ENCODE measurements at regions not wholly inside any gene's neighbourhood (a gene's known extent, or its start where the extent isn't known, plus 50 kb on each side); places are given as distances from the start of the nearest gene placed in this dataset.
"Not testable (repeated sequence)": the region's sequence is repeated elsewhere in the genome, so short reads cannot be mapped to it uniquely, and the experiment has no call there.

- Histone ChIP-seq H3K36me3 (ENCODE audit: control insufficient read depth, insufficient read depth, low read length) (no peaks in the 10 kb centered on the region), H3K27me3 (ENCODE audit: control insufficient read depth, insufficient read depth, low read length) (no peaks in the 10 kb centered on the region), H3K9me3 (ENCODE audit: control insufficient read depth, insufficient read depth, low read depth, low read length) (peaks cover 24% of the 10 kb centered on the region), H3K4me1 (ENCODE audit: control insufficient read depth, insufficient read depth, low read length) (peaks cover 12% of the 10 kb centered on the region; the same call in 1 of the 2 replicates), H3K9ac (ENCODE audit: low read length) (no peak overlapping the region), H3K27ac (ENCODE audit: low read depth, low read length) (no peak overlapping the region), H3K4me3 (ENCODE audit: low read depth, low read length) (no peak overlapping the region)
These were observed 252.7 kb upstream of the PTER start for GRCh38 chr10:16184096-16184597.

DNA sequence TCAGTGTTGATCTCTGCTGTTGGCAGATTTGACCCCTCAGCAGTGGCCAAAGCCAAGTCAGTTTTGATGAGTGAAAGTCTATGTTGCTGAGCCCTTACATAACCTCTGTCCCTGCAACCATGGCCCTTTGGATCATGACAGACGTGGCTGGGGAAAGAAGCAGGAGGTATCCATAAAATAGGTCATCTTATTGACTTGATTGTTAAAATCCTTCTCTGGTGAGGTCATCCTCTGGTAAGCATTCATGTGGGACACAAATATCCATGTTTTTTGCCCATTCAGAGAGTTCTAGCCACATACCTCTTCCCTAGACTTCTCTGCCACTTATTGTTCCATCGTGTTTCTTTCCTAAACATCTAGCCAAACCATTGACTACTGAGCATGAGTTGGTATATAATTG lies 251.9 kb upstream of the PTER start:
- no peak overlapping the region for H3K27ac ChIP-seq (ENCODE audit: low read depth, low read length)
- peaks cover 24% of the 10 kb centered on the region for H3K9me3 ChIP-seq (ENCODE audit: control insufficient read depth, insufficient read depth, low read depth, low read length)
- H3K36me3 ChIP-seq (ENCODE audit: control insufficient read depth, insufficient read depth, low read length) = no peaks in the 10 kb centered on the region
- no peak overlapping the region for H3K4me3 ChIP-seq (ENCODE audit: low read depth, low read length)
- peaks cover 12% of the 10 kb centered on the region; the same call in 1 of the 2 replicates for H3K4me1 ChIP-seq (ENCODE audit: control insufficient read depth, insufficient read depth, low read length)
- H3K27me3 ChIP-seq (ENCODE audit: control insufficient read depth, insufficient read depth, low read length) = no peaks in the 10 kb centered on the region
- H3K9ac ChIP-seq (ENCODE audit: low read length) = no peak overlapping the region

- H3K36me3 ChIP-seq (ENCODE audit: control insufficient read depth, insufficient read depth, low read length) = no peaks in the 10 kb centered on the region
- H3K4me3 ChIP-seq (ENCODE audit: low read depth, low read length) = no peak overlapping the region
- no peak overlapping the region for H3K27ac ChIP-seq (ENCODE audit: low read depth, low read length)
- peaks cover 26% of the 10 kb centered on the region for H3K9me3 ChIP-seq (ENCODE audit: control insufficient read depth, insufficient read depth, low read depth, low read length)
- peaks cover 12% of the 10 kb centered on the region; the same call in 1 of the 2 replicates for H3K4me1 ChIP-seq (ENCODE audit: control insufficient read depth, insufficient read depth, low read length)
- H3K9ac ChIP-seq (ENCODE audit: low read length) = no peak overlapping the region
- H3K27me3 ChIP-seq (ENCODE audit: control insufficient read depth, insufficient read depth, low read length) = no peaks in the 10 kb centered on the region
These were observed 250.2 kb upstream of the PTER start for GRCh38 chr10:16186564-16186963.

GRCh38 chr10:16187161-16187560 lies 249.6 kb upstream of the PTER start:
- peaks cover 12% of the 10 kb centered on the region; the same call in 1 of the 2 replicates for H3K4me1 ChIP-seq (ENCODE audit: control insufficient read depth, insufficient read depth, low read length)
- no peaks in the 10 kb centered on the region for H3K27me3 ChIP-seq (ENCODE audit: control insufficient read depth, insufficient read depth, low read length)
- H3K9ac ChIP-seq (ENCODE audit: low read length) = no peak overlapping the region
- peaks cover 28% of the 10 kb centered on the region for H3K9me3 ChIP-seq (ENCODE audit: control insufficient read depth, insufficient read depth, low read depth, low read length)
- H3K27ac ChIP-seq (ENCODE audit: low read depth, low read length) = no peak overlapping the region
- no peaks in the 10 kb centered on the region for H3K36me3 ChIP-seq (ENCODE audit: control insufficient read depth, insufficient read depth, low read length)
- no peak overlapping the region for H3K4me3 ChIP-seq (ENCODE audit: low read depth, low read length)

DNA sequence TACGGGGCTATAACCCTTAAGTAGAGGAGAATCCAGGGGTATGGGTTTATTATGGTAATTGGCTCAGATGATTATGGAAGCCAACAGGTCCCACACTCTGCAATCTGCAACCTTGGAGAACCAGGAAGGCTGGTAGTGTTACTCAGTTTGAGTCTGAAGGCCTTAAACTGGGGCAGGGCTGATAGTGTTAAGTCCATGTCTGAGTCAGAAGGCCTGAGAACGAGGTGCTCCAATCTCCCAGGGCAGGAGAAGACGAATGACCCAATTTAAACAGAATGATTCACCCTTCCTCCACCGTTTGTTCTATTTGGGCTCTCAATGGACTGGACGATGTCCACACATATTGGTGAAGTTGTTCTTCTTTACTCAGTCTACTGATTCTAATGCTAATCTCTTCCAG lies 244.5 kb upstream of the PTER start:
- H3K9me3 ChIP-seq (ENCODE audit: control insufficient read depth, insufficient read depth, low read depth, low read length) = peaks cover 31% of the 10 kb centered on the region
- H3K27ac ChIP-seq (ENCODE audit: low read depth, low read length) = no peak overlapping the region
- H3K9ac ChIP-seq (ENCODE audit: low read length) = no peak overlapping the region
- no peak overlapping the region for H3K4me3 ChIP-seq (ENCODE audit: low read depth, low read length)
- 0 out of 2 replicates have a peak, but pooled peaks cover 3% of the 10 kb centered on the region for H3K36me3 ChIP-seq (ENCODE audit: control insufficient read depth, insufficient read depth, low read length)
- H3K27me3 ChIP-seq (ENCODE audit: control insufficient read depth, insufficient read depth, low read length) = no peaks in the 10 kb centered on the region
- peaks cover 29% of the 10 kb centered on the region for H3K4me1 ChIP-seq (ENCODE audit: control insufficient read depth, insufficient read depth, low read length)

DNA sequence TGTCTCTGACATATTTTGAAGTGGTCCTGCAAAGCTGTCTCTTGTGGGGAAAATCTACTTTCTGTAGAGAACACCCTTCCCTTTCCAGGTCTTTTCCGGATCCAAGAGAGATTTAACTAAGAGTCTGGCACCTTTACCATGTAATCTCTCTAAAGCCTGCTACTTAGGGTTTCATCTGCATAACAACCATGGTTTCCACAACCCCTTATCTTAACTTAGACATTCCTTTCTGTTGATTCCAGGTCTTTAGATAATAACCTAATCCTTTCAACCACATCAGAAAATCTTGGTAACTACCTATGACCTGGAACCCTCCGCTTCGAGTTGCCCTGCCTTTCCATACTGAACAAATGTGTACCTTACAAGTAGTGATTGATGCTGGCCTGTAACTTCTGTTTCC lies 243.6 kb upstream of the PTER start:
- 0 out of 2 replicates have a peak, but pooled peaks cover 3% of the 10 kb centered on the region for H3K36me3 ChIP-seq (ENCODE audit: control insufficient read depth, insufficient read depth, low read length)
- H3K27me3 ChIP-seq (ENCODE audit: control insufficient read depth, insufficient read depth, low read length) = no peaks in the 10 kb centered on the region
- H3K27ac ChIP-seq (ENCODE audit: low read depth, low read length) = no peak overlapping the region
- H3K4me3 ChIP-seq (ENCODE audit: low read depth, low read length) = no peak overlapping the region
- H3K4me1 ChIP-seq (ENCODE audit: control insufficient read depth, insufficient read depth, low read length) = peaks cover 29% of the 10 kb centered on the region
- no peak overlapping the region for H3K9ac ChIP-seq (ENCODE audit: low read length)
- H3K9me3 ChIP-seq (ENCODE audit: control insufficient read depth, insufficient read depth, low read depth, low read length) = peaks cover 27% of the 10 kb centered on the region

- Histone ChIP-seq H3K27ac (ENCODE audit: low read depth, low read length) (peak overlapping the region; percentile 94), H3K27me3 (ENCODE audit: control insufficient read depth, insufficient read depth, low read length) (no peaks in the 10 kb centered on the region), H3K36me3 (ENCODE audit: control insufficient read depth, insufficient read depth, low read length) (0 out of 2 replicates have a peak, but pooled peaks cover 3% of the 10 kb centered on the region), H3K4me3 (ENCODE audit: low read depth, low read length) (peak overlapping the region; percentile 34), H3K9ac (ENCODE audit: low read length) (peak overlapping the region; percentile 38), H3K4me1 (ENCODE audit: control insufficient read depth, insufficient read depth, low read length) (peaks cover 29% of the 10 kb centered on the region), H3K9me3 (ENCODE audit: control insufficient read depth, insufficient read depth, low read depth, low read length) (peaks cover 30% of the 10 kb centered on the region)
These were observed 241.5 kb upstream of the PTER start for GRCh38 chr10:16195178-16195769.

GRCh38 chr10:16195894-16196293 lies 240.9 kb upstream of the PTER start:
- 0 out of 2 replicates have a peak, but pooled peaks cover 3% of the 10 kb centered on the region for H3K36me3 ChIP-seq (ENCODE audit: control insufficient read depth, insufficient read depth, low read length)
- H3K9me3 ChIP-seq (ENCODE audit: control insufficient read depth, insufficient read depth, low read depth, low read length) = peaks cover 31% of the 10 kb centered on the region
- peak overlapping the region; percentile 94 for H3K27ac ChIP-seq (ENCODE audit: low read depth, low read length)
- no peaks in the 10 kb centered on the region for H3K27me3 ChIP-seq (ENCODE audit: control insufficient read depth, insufficient read depth, low read length)
- H3K9ac ChIP-seq (ENCODE audit: low read length) = peak overlapping the region; percentile 38
- H3K4me1 ChIP-seq (ENCODE audit: control insufficient read depth, insufficient read depth, low read length) = peaks cover 29% of the 10 kb centered on the region
- H3K4me3 ChIP-seq (ENCODE audit: low read depth, low read length) = peak overlapping the region; percentile 34

DNA sequence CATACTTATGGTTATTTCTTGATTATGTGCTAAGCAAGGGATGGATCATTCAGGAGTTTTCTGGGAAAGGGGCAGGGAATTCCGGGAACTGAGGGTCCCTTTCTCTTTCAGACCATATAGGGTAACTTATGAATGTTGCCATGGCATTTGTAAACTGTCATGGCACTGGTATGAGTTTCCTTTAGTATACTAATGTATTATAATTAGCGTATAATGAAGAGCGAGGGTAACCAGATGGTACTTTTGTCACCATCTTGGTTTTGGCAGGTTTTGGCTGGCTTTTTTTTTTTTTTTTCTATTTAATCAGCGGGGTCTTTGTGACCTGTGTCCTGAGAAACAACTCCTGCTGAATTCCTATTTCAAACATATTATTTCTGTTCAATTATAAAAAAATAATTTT lies 237.6 kb upstream of the PTER start:
- H3K27ac ChIP-seq (ENCODE audit: low read depth, low read length) = no peak overlapping the region
- H3K36me3 ChIP-seq (ENCODE audit: control insufficient read depth, insufficient read depth, low read length) = 0 out of 2 replicates have a peak, but pooled peaks cover under 1% of the 10 kb centered on the region
- H3K27me3 ChIP-seq (ENCODE audit: control insufficient read depth, insufficient read depth, low read length) = no peaks in the 10 kb centered on the region
- H3K4me3 ChIP-seq (ENCODE audit: low read depth, low read length) = no peak overlapping the region
- H3K9me3 ChIP-seq (ENCODE audit: control insufficient read depth, insufficient read depth, low read depth, low read length) = peaks cover 14% of the 10 kb centered on the region
- H3K4me1 ChIP-seq (ENCODE audit: control insufficient read depth, insufficient read depth, low read length) = peaks cover 23% of the 10 kb centered on the region
- no peak overlapping the region for H3K9ac ChIP-seq (ENCODE audit: low read length)

- not testable (repeated sequence) for H3K36me3 ChIP-seq (ENCODE audit: control insufficient read depth, insufficient read depth, low read length)
These were observed 213.2 kb upstream of the PTER start for GRCh38 chr10:16223618-16224017.

DNA sequence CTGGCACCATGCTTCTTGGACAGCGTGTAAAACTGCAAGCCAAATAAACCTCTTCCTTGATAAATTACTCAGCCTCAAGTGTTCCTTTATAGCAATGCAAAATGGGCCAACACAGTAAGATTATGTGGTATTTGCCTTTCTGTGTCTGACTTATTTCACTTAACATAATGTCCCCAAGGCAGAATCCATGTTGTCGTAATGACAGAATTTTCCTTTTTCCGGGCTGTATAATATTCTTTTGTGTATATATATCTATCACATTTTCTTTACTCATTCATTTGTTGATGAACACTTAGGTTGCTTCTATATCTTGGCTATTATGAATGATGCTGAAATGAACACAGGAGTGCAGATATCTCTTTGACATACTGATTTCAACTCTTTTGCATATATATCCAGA lies 209.1 kb upstream of the PTER start:
- H3K4me1 ChIP-seq (ENCODE audit: control insufficient read depth, insufficient read depth, low read length) = no peaks in the 10 kb centered on the region
- H3K27ac ChIP-seq (ENCODE audit: low read depth, low read length) = no peak overlapping the region
- no peaks in the 10 kb centered on the region for H3K36me3 ChIP-seq (ENCODE audit: control insufficient read depth, insufficient read depth, low read length)
- H3K9me3 ChIP-seq (ENCODE audit: control insufficient read depth, insufficient read depth, low read depth, low read length) = peaks cover 20% of the 10 kb centered on the region
- no peak overlapping the region for H3K4me3 ChIP-seq (ENCODE audit: low read depth, low read length)
- 0 out of 2 replicates have a peak, but pooled peaks cover 3% of the 10 kb centered on the region for H3K27me3 ChIP-seq (ENCODE audit: control insufficient read depth, insufficient read depth, low read length)
- H3K9ac ChIP-seq (ENCODE audit: low read length) = no peak overlapping the region

More at GRCh38 chr10:16223618-16224017, 213.2 kb upstream of the PTER start:
- H3K9me3 ChIP-seq (ENCODE audit: control insufficient read depth, insufficient read depth, low read depth, low read length) = peaks cover 46% of the 10 kb centered on the region
- not testable (repeated sequence) for H3K9ac ChIP-seq (ENCODE audit: low read length); H3K27me3 ChIP-seq (ENCODE audit: control insufficient read depth, insufficient read depth, low read length); H3K4me3 ChIP-seq (ENCODE audit: low read depth, low read length); H3K4me1 ChIP-seq (ENCODE audit: control insufficient read depth, insufficient read depth, low read length); H3K27ac ChIP-seq (ENCODE audit: low read depth, low read length)

Data from HUES6 (cell line).